GM18870 (cell line): ENCODE measurements at regions not wholly inside any gene's neighbourhood (a gene's known extent, or its start where the extent isn't known, plus 50 kb on each side); places are given as distances from the start of the nearest gene placed in this dataset.
"Not testable (repeated sequence)": the region's sequence is repeated elsewhere in the genome, so short reads cannot be mapped to it uniquely, and the experiment has no call there.

Source experiments
- ATAC-seq: cut with Tn5 transposase; IDR thresholded peaks from one replicate; pipeline ENCODE4 v1.9.1; 2021; ENCODE audit warnings: moderate library complexity; ENCODE audit not compliant: unreplicated experiment

- not testable (repeated sequence) for ATAC-seq
Observed at GRCh38 chr9:61953108-61953507, 763.3 kb downstream of the SPATA31A7 start.

- not testable (repeated sequence) for ATAC-seq
Observed at GRCh38 chr9:61971635-61972034, 781.8 kb downstream of the SPATA31A7 start.

- not testable (repeated sequence) for ATAC-seq
Observed at GRCh38 chr9:61974501-61974900, 784.7 kb downstream of the SPATA31A7 start.

GRCh38 chr9:61976318-61976717 is 786.5 kb downstream of the SPATA31A7 start:
- ATAC-seq: not testable (repeated sequence)

GRCh38 chr9:61982727-61983126 is 792.9 kb downstream of the SPATA31A7 start:
- not testable (repeated sequence) for ATAC-seq

- not testable (repeated sequence) for ATAC-seq
Observed at GRCh38 chr9:61983441-61983840, 793.6 kb downstream of the SPATA31A7 start.

- not testable (repeated sequence) for ATAC-seq
Observed at GRCh38 chr9:61983954-61984353, 794.1 kb downstream of the SPATA31A7 start.

- not testable (repeated sequence) for ATAC-seq
Observed at GRCh38 chr9:61984513-61984912, 794.7 kb downstream of the SPATA31A7 start.

- ATAC-seq: not testable (repeated sequence)
Observed at GRCh38 chr9:61992110-61992509, 802.3 kb downstream of the SPATA31A7 start.

GRCh38 chr9:62032441-62032840 is 842.6 kb downstream of the SPATA31A7 start:
- ATAC-seq: not testable (repeated sequence)

- ATAC-seq: not testable (repeated sequence)
Observed at GRCh38 chr9:62038260-62038659, 848.4 kb downstream of the SPATA31A7 start.

- not testable (repeated sequence) for ATAC-seq
Observed at GRCh38 chr9:62058155-62058554, 868.3 kb downstream of the SPATA31A7 start.

- ATAC-seq: not testable (repeated sequence)
Observed at GRCh38 chr9:62071043-62071442, 881.2 kb downstream of the SPATA31A7 start.

GRCh38 chr9:62073401-62073800 is 883.6 kb downstream of the SPATA31A7 start:
- ATAC-seq: not testable (repeated sequence)

GRCh38 chr9:62084245-62084644 is 894.4 kb downstream of the SPATA31A7 start:
- ATAC-seq: not testable (repeated sequence)

GRCh38 chr9:62095714-62096345 is 906.0 kb downstream of the SPATA31A7 start:
- not testable (repeated sequence) for ATAC-seq

- peak; percentile 95 for ATAC-seq
Observed at GRCh38 chr9:62110486-62110885, 920.6 kb downstream of the SPATA31A7 start.

- not testable (repeated sequence) for ATAC-seq
Observed at GRCh38 chr9:62116951-62117640, 927.3 kb downstream of the SPATA31A7 start.

GRCh38 chr9:62119656-62120055 is 929.8 kb downstream of the SPATA31A7 start:
- ATAC-seq: not testable (repeated sequence)

- ATAC-seq: not testable (repeated sequence)
Observed at GRCh38 chr9:62125631-62126611, 936.1 kb downstream of the SPATA31A7 start.

GRCh38 chr9:62135022-62135421 is 945.2 kb downstream of the SPATA31A7 start:
- ATAC-seq: not testable (repeated sequence)
